ENCODE measurements at regions not wholly inside any gene's neighbourhood (a gene's known extent, or its start where the extent isn't known, plus 50 kb on each side); places are given as distances from the start of the nearest gene placed in this dataset.
A peak's percentile ranks its signal among the peaks of the same experiment; 100 is the strongest.

DNA sequence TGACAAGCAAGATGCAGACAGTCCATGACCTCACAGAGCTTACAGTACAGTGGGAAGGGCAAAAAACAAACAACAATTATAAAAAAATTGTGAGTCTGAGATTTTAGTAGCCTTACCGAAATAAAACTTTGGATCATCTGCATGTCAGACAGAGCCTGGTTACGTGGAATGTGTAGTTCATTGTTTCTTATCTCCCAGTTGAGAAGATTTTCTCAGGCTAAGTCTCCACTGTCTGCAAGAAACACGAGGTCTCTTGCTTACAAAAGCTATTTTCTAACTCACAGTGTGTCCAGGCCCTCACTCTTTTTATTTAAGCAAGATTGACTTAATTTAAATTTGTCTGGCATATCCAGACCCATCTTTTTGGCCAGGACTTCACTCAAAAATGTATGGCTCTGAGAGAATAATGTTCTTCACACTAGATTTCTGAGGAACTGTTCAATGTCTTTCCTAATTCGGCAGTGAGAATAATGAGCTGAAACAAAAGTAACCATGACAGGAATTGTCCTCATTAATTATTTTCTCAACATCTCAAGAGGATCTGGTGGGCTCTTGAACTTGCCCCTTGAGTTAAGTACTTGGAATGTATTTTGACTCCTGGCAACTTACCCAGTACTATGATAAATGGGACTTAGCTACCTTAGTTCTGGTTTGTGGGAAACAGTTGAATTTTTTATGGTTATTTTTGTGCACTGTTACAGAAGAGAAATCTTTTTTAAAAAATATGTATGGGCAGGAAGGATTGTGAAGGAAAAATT is 265.1 kb upstream of the COL8A1 start:
- DNase-seq (ENCODE audit: low read depth) = no peak

DNA sequence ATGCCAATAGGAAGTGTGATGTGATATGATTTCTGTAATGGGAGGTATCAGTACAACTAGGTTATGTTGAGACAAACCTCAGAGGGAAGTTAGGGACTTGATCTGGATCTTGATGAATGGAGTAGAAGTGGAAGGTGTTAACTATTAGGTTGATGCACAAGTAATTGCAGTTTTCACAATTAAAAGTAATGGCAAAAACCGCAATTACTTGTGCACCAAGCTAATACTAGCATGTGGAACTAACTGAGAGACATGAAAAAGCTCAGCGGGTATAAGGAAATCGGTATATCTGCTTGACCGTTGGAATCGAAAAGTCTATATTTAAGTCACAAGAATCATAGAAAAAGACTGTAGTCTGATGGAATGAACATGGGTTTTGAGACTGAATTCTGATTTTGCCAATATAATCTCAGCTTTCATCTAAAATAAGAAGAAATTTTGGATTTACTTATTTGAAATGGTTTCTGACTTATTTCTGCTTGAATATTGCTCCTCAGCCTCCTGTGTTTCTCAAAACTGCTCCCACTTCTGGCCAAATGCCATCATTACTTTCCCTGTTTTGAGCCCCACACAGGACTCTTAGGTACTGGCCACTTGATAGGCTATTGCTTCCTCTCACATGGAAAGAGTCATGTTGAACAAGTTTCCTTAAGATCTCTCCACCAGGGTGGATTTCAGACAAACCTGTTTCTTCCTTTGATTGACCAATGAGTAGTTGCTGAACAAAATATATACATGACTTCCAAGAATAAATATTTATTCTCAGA is 271.5 kb upstream of the COL8A1 start:
- DNase-seq (ENCODE audit: low read depth) = peak; percentile 10

DNA sequence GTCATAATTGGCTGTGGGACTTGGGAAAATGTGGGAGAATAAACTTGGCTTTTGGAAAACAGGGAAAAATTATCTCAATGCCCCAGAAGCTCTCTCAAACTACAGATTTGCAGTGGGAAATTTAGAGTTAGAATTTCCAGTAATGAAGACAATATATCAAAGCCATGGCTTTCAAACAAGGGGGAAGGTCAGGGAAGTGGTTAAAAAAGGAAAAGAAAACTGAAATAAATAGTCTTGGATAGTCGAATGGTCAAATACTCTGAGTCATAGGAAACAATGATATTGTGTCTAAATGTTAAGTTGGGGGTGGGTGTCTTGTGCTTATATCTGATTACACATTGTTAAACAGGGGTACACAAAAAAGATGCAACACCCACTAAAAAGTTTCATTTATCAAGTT is 272.4 kb upstream of the COL8A1 start:
- DNase-seq (ENCODE audit: low read depth) = no peak

- DNase-seq (ENCODE audit: low read depth) = no peak
These were observed 273.0 kb upstream of the COL8A1 start for GRCh38 chr3:99365396-99365795.

- DNase-seq (ENCODE audit: low read depth) = no peak
These were observed 281.3 kb upstream of the COL8A1 start for GRCh38 chr3:99357131-99357530.

- no peak for DNase-seq (ENCODE audit: low read depth)
These were observed 281.7 kb upstream of the COL8A1 start for GRCh38 chr3:99356696-99357095.

- peak; percentile 39 for DNase-seq (ENCODE audit: low read depth)
These were observed 282.9 kb upstream of the COL8A1 start for GRCh38 chr3:99355465-99355864.

DNA sequence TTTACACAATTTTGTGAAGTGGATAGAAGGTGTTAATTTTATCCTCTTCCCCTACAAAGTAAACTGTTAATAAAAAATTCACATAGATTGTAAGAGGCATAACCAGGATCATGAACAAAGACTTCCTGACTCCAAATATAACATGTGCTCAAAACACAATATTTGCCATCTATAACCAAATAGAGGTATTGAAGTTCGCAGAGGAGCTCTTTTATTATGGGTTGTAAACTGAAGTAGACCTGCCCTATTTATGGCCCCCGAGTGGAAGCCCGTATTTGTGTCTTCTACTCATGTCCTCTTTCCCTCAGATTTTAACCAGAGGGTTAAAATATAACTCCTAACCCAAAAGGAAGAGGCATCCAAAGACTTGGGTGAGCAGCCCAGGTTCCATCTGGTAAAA is 285.6 kb upstream of the COL8A1 start:
- DNase-seq (ENCODE audit: low read depth) = no peak

DNA sequence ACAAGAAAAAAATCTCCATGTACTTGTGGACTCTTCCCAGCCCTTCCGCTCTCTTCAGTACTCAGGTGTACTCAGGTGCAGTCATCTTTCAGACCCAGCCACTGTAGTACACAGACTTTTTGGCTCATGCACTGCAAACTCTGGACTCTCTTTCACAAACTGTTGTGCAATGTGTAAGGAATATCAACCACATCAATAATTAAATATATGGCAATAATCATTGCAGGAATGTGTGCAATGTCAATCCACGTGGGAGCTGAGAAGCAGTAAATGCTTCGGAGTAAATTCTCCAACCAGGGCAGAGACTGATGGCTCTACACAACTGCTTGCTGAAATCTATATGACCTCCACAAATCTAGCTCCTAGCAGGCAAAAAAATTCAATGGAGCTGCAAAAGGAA is 287.3 kb upstream of the COL8A1 start:
- no peak for DNase-seq (ENCODE audit: low read depth)

DNA sequence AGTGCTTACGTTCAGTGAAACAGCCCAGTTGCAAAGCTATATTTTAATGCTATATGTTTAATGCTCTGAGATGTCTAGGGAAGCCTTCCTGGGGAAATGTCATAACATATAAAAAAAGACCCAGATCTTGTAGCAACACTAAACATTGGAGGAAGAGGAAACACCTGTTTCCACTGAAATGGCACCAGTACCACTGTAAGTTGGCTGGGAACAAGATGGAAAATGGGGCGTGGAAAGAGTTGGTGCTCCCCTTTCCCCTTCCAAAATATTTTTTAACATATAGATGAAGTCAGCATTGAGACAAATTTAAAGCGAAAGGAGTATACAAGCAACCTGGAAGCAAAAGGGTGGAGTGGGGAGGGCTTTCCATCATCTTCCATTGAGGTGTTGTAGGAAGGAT is 289.9 kb upstream of the COL8A1 start:
- DNase-seq (ENCODE audit: low read depth) = no peak

GRCh38 chr3:99344216-99344615 is 294.2 kb upstream of the COL8A1 start:
- DNase-seq (ENCODE audit: low read depth) = no peak

- no peak for DNase-seq (ENCODE audit: low read depth)
These were observed 296.0 kb upstream of the COL8A1 start for GRCh38 chr3:99342383-99342782.

GRCh38 chr3:99339222-99339621 is 299.2 kb upstream of the COL8A1 start:
- no peak for DNase-seq (ENCODE audit: low read depth)

- no peak for DNase-seq (ENCODE audit: low read depth)
These were observed 305.7 kb upstream of the COL8A1 start for GRCh38 chr3:99332718-99333117.

- DNase-seq (ENCODE audit: low read depth) = no peak
These were observed 306.1 kb upstream of the COL8A1 start for GRCh38 chr3:99332276-99332675.

DNA sequence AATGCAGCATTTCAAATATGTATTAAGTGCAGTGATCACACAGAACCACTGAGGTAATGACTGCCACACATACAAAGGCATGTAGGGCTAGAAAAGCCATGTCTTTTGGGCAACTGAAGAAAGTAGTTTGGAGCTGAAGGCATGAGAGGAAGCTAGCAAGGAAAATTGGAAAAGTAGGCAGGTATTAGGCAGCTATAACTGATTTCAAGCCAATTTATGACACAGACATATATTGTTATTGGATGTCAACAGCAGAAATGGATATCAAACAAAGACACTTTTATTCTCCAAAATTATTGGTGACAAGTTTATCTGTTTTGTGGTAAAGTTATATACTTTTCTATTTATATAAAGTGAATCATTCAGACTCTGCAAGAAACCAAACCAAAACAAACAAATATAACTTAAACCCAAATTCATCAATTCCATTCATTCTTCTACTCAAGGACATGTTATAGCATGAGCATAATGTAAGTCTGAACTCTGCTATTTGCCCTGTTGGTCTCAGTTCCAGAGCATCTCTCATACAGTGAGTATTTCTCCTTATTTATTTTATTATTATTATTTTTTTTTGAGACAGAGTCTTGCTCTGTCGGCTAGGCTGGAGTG is 307.4 kb upstream of the COL8A1 start:
- no peak for DNase-seq (ENCODE audit: low read depth)

DNA sequence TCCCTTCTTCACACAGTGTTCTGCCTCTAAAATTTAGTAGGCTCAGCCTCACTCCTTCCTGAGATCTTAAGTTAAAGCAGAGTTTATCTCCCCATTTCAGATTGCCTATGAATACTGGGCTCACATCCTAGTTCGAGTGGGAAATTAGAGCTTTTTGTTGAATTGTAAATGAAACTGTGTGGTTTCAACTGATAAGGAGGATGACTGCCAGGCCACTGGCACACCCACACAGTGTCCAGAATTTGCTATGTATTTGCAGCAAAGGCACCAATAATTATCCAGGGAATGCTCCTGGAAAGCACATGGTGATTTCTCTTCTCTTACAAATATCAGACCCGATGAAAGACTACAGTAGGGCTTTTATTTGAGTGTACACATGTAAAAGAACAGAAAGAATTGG is 308.1 kb upstream of the COL8A1 start:
- DNase-seq (ENCODE audit: low read depth) = no peak

DNA sequence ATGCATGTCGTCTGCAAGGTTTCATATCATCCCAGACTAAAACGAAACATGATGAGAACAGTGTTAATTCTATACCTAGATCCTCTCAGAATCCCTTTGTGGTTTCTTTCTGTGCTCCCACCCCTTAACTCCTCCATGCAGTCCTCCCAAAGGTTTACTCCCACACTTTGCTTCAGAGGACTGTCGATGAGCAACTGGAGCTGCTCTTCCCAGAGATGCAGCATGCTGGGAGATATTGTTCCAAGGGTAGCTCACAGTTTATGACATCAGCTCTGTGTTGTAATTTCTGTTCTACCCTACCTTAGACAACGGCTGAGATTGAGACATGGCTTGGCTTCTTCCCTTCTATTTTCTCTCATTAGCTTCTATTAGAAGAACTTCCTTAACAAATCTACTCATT is 313.0 kb upstream of the COL8A1 start:
- DNase-seq (ENCODE audit: low read depth) = no peak

GRCh38 chr3:99324636-99325203 is 313.7 kb upstream of the COL8A1 start:
- peak; percentile 28 for DNase-seq (ENCODE audit: low read depth)

DNA sequence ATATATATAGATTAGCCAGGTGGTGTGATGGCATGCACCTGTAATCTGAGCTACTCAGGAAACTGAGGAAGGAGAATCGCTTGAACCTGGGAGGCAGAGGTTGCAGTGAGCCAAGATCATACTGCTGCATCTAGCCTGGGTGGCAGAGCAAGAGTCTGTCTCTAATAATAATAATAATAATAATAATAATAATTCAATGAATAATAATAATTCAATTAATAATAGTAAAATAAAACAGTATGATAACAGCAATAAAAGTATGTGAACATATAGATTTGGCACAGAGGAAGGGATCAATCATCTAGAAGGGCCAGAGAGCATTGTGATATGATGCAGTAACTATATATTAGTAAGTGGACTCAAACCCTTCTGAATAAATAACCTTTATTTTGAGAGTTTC is 314.5 kb upstream of the COL8A1 start:
- DNase-seq (ENCODE audit: low read depth) = no peak

- DNase-seq (ENCODE audit: low read depth) = no peak
These were observed 315.8 kb upstream of the COL8A1 start for GRCh38 chr3:99322551-99322950.

DNA sequence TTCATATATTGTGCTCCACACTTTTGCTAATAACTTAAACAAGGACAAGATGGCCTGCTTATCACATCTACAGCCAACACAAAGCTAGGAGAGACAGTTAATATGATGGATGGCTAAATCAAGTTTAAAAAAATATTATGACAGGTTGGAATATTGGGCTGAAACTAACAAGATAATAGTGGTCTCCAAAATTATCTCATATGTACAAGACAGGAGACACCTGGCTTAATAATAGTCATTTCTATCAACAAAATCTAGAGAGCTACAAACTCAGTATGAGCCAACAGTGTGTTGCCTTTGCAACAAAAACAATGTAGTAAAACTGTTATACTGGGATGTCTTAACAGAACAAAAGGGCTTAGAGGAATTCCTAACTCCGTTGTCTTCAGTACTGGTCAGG is 317.1 kb upstream of the COL8A1 start:
- DNase-seq (ENCODE audit: low read depth) = no peak

All from LHCN-M2 (cell line).